RWPE1 (cell line): ENCODE measurements at regions not wholly inside any gene's neighbourhood (a gene's known extent, or its start where the extent isn't known, plus 50 kb on each side); places are given as distances from the start of the nearest gene placed in this dataset.
A peak's percentile ranks its signal among the peaks of the same experiment; 100 is the strongest.

Source experiments
- CTCF ChIA-PET: fragments of 350-600 bp; sonication (Branson Sonifier 250); formaldehyde crosslinking; extraction: SDS; loops from one replicate; lab custom pipeline; 2021; lab: Yijun Ruan, JAX
- POLR2A ChIA-PET: fragments of 400-600 bp; formaldehyde crosslinking; extraction: SDS; loops from one replicate; lab custom pipeline; 2020; ENCODE audit warnings: antibody characterized with exemption; ENCODE audit not compliant: low non-redundant PET; lab: Yijun Ruan, JAX
- DNase-seq: peaks from one replicate; pipeline ENCODE4 v3.0.0; 2012; ENCODE audit warnings: low spot score
- H3K27ac ChIP-seq: fragments of 450-650 bp; 2 replicates; pipeline ENCODE4 v1.5.1; 2017
- CTCF ChIP-seq: fragments of 450-650 bp; conservative IDR thresholded peaks from 2 replicates; pipeline ENCODE4 v1.5.1; 2017; ENCODE audit warnings: low read depth, mild to moderate bottlenecking

- no peak for TF ChIP-seq CTCF
- H3K27ac ChIP-seq: peak overlapping the region; percentile 42; the same call in 1 of the 2 replicates
- POLR2A ChIA-PET: no interaction called here
- DNase-seq: no peak
- CTCF ChIA-PET: no interaction called here
Measured at GRCh38 chr20:19962958-19963357, 54.2 kb upstream of the NAA20 start.

GRCh38 chr20:19964289-19965265 is 52.6 kb upstream of the NAA20 start:
- ChIA-PET POLR2A (no interaction called here), CTCF (no interaction called here)
- peak; percentile 57 for DNase-seq
- H3K27ac ChIP-seq: peak overlapping the region; percentile 77
- TF ChIP-seq CTCF: no peak

DNA sequence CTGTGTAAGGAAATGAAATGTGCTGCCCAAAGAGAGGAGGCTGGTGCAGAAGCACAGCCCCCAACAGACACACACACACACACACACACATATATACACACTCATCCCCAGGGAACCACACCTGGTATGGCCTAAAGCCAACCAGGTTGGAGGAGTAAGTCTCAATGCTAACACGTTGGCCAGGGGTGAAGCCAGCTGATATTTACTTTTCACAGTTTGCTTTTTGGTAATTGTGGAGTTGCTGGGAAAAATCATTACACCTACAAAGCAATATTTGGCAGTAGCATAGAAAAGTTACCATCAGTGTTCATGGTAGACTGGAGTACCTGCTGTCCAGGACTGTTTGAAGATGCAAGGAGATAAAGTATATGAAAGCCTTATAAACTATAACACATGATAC is 50.3 kb upstream of the NAA20 start:
- ChIA-PET CTCF (interaction anchor here (0.6 kb wide), 1 partner anchor 28 kb away, joined by 3 read pairs; no protein-coding TSS in a partner anchor), POLR2A (no interaction called here)
- H3K27ac ChIP-seq: peak overlapping the region; percentile 40
- no peak for DNase-seq
- no peak for TF ChIP-seq CTCF
